Left colon (tissue), 2 donors: ENCODE measurements at regions not wholly inside any gene's neighbourhood (a gene's known extent, or its start where the extent isn't known, plus 50 kb on each side); places are given as distances from the start of the nearest gene placed in this dataset.

Experiments used
- ATAC-seq: fragments of 200-7000 bp; cut with Tn5 transposase; one replicate; pipeline ENCODE4 v1.9.1; 2020; ENCODE audit warnings: mild to moderate bottlenecking, moderate library complexity
- DNase-seq, 2 donors: peaks; one replicate each; pipeline ENCODE4 v3.0.0-alpha.2; 2020
- intact Hi-C, 2 donors: fragments of 100-400 bp; cut with DNase I in 1 of 2; cut with micrococcal nuclease in 1 of 2; formaldehyde crosslinking; loops; one replicate each; pipeline versions ENCODE4 v1.11.2 to v1.14.0; 2022; cut with DNase I, micrococcal nuclease
- donor health status: DM: no; HTN: no; CAD: no.
- donor health status: DM: yes; HTN: yes; CAD: no.

- ATAC-seq (no peak), DNase-seq (no peak)
- intact Hi-C loops = no loop called here
Measured at GRCh38 chr10:21065621-21066248, 168.6 kb upstream of the NEBL start.

GRCh38 chr10:21061982-21062381, 164.9 kb upstream of the NEBL start:
- intact Hi-C loops = no loop called here
- DNase-seq (no peak), ATAC-seq (no peak)

- intact Hi-C loops = no loop called here
- DNase-seq (no peak), ATAC-seq (no peak)
Measured at GRCh38 chr10:21061184-21061583, 164.1 kb upstream of the NEBL start.

GRCh38 chr10:21060626-21061025, 163.5 kb upstream of the NEBL start:
- DNase-seq (no peak), ATAC-seq (no peak)
- intact Hi-C loops = no loop called here

- intact Hi-C loops = no loop called here
- ATAC-seq (no peak), DNase-seq (no peak)
Measured at GRCh38 chr10:21057989-21058388, 160.9 kb upstream of the NEBL start.

- DNase-seq (no peak), ATAC-seq (no peak)
- intact Hi-C loops = no loop called here
Measured at GRCh38 chr10:21057436-21057835, 160.3 kb upstream of the NEBL start.

GRCh38 chr10:21056461-21056860, 159.3 kb upstream of the NEBL start:
- DNase-seq (no peak), ATAC-seq (no peak)
- intact Hi-C loops = no loop called here

GRCh38 chr10:21055339-21056135, 158.4 kb upstream of the NEBL start:
- intact Hi-C loops = no loop called here
- ATAC-seq (no peak), DNase-seq (no peak)

GRCh38 chr10:21053953-21054690, 157.0 kb upstream of the NEBL start:
- intact Hi-C loops = no loop called here
- DNase-seq (no peak), ATAC-seq (no peak)

GRCh38 chr10:21052709-21053104, 155.6 kb upstream of the NEBL start:
- DNase-seq (no peak), ATAC-seq (no peak)
- intact Hi-C loops = no loop called here

GRCh38 chr10:21052072-21052708, 155.1 kb upstream of the NEBL start:
- ATAC-seq (no peak), DNase-seq (no peak)
- intact Hi-C loops = no loop called here

GRCh38 chr10:21049482-21049881, 152.4 kb upstream of the NEBL start:
- intact Hi-C loops = no loop called here
- DNase-seq (no peak), ATAC-seq (no peak)

GRCh38 chr10:21048068-21048467, 151.0 kb upstream of the NEBL start:
- intact Hi-C loops = no loop called here
- no peak for ATAC-seq
- DNase-seq = no peak

GRCh38 chr10:21047511-21047910, 150.4 kb upstream of the NEBL start:
- DNase-seq = no peak
- no peak for ATAC-seq
- intact Hi-C loops = no loop called here

GRCh38 chr10:21047096-21047495, 150.0 kb upstream of the NEBL start:
- intact Hi-C loops = no loop called here
- no peak for DNase-seq
- ATAC-seq = no peak

GRCh38 chr10:21043044-21043443, 145.9 kb upstream of the NEBL start:
- intact Hi-C loops = no loop called here
- ATAC-seq (no peak), DNase-seq (no peak)

- DNase-seq (no peak), ATAC-seq (no peak)
- intact Hi-C loops = no loop called here
Measured at GRCh38 chr10:21042536-21042935, 145.4 kb upstream of the NEBL start.

- intact Hi-C loops = no loop called here
- no peak for DNase-seq
- no peak for ATAC-seq
Measured at GRCh38 chr10:21041763-21042458, 144.8 kb upstream of the NEBL start.

- ATAC-seq = no peak
Measured at GRCh38 chr10:21039721-21040120, 142.6 kb upstream of the NEBL start.

More at GRCh38 chr10:21039721-21040120, 142.6 kb upstream of the NEBL start:
- DNase-seq = no peak
- intact Hi-C loops = no loop called here
